ENCODE measurements at regions not wholly inside any gene's neighbourhood (a gene's known extent, or its start where the extent isn't known, plus 50 kb on each side); places are given as distances from the start of the nearest gene placed in this dataset.

GRCh38 chr1:34683616-34684015 is 71.2 kb upstream of the GJB5 start:
- DNase-seq (ENCODE audit: extremely low spot score), result no peak
- no peak for TF ChIP-seq ZNF384 (IDR thresholded peaks at IDR 0.05)
- ChIA-PET CTCF (interaction anchor here (1.3 kb wide), 1 partner anchor 60 kb away, joined by 3 read pairs; no protein-coding TSS in a partner anchor), POLR2A (no interaction called here)

DNA sequence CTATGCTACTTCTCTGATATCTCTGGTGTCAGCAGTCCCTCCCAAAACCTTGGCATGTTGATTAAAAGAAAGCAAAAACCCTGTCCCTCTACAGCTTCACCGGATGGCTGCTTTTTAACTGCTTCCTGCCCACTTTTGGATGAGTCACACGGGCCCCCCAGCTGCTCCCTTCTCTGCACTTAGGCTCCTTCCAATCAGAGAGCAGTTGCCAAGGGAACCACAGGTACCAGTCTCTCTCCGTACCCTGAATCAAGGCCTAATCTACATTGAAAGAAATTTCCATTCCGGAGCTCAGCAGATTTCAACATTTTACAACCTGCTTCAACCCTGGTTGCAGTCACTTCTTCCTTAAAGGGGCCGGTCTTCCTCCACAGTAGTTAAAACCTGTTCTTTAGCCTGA is 70.6 kb upstream of the GJB5 start:
- ChIA-PET POLR2A (no interaction called here), CTCF (interaction anchor here (1.3 kb wide), 1 partner anchor 59 kb away, joined by 3 read pairs; no protein-coding TSS in a partner anchor)
- no peak for DNase-seq (ENCODE audit: extremely low spot score)

GRCh38 chr1:34685225-34685624 is 69.6 kb upstream of the GJB5 start:
- POLR2A ChIA-PET, result no interaction called here
- DNase-seq (ENCODE audit: extremely low spot score), result no peak
- TF ChIP-seq ZNF384 (IDR thresholded peaks at IDR 0.05), result no peak
- TF ChIP-seq TARDBP (IDR thresholded peaks at IDR 0.05), result no peak
- no peak for TF ChIP-seq FOXA1 (IDR thresholded peaks at IDR 0.05)
- TF ChIP-seq, protein P1, sequence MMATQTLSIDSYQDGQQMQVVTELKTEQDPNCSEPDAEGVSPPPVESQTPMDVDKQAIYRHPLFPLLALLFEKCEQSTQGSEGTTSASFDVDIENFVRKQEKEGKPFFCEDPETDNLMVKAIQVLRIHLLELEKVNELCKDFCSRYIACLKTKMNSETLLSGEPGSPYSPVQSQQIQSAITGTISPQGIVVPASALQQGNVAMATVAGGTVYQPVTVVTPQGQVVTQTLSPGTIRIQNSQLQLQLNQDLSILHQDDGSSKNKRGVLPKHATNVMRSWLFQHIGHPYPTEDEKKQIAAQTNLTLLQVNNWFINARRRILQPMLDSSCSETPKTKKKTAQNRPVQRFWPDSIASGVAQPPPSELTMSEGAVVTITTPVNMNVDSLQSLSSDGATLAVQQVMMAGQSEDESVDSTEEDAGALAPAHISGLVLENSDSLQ (IDR thresholded peaks at IDR 0.05), result no peak
- no peak for TF ChIP-seq BHLHE40 (IDR thresholded peaks at IDR 0.05; ENCODE audit: borderline replicate concordance)
- no peak for TF ChIP-seq HDGF (IDR thresholded peaks at IDR 0.05; ENCODE audit: borderline replicate concordance)
- no peak for TF ChIP-seq LEF1 (IDR thresholded peaks at IDR 0.05; ENCODE audit: borderline replicate concordance)
- TF ChIP-seq CTBP1 (IDR thresholded peaks at IDR 0.05; ENCODE audit: borderline replicate concordance), result no peak
- TF ChIP-seq FOXK2 (IDR thresholded peaks at IDR 0.05), result no peak
- CTCF ChIA-PET, result interaction anchor here (1.3 to 1.5 kb wide), 2 partner anchors 23 to 58 kb away, joined by 3 read pairs; no protein-coding TSS in a partner anchor

More for the DNA sequence above, 70.6 kb upstream of the GJB5 start:
- TF ChIP-seq FOXM1 (IDR thresholded peaks at IDR 0.05; ENCODE audit: borderline replicate concordance), result no peak

DNA sequence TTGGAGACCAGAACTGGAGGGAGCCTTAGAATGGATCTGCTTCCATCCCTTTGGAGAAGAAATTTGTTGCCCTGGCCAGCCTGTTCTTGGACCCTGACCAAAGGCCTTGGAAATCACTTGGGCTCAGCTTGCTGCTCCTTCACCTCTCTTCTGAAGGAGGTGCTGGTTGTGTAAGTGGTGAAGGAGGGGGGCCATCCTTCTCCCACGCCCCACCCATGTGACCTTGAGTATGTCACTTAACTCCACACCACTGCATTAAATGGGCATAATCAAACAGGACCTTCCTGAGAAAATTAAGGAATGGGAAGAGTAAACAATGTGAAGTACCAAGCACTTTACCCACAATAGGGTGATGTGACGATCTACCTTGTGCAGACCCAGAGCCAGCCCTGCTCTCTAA is 68.3 kb upstream of the GJB5 start:
- DNase-seq (ENCODE audit: extremely low spot score), result no peak
- ChIA-PET POLR2A (no interaction called here), CTCF (interaction anchor here (0.5 kb wide), 1 partner anchor 17 kb away, joined by 3 read pairs; no protein-coding TSS in a partner anchor)
- TF ChIP-seq HDGF (IDR thresholded peaks at IDR 0.05; ENCODE audit: borderline replicate concordance) (no peak), FOXK2 (IDR thresholded peaks at IDR 0.05) (no peak)

GRCh38 chr1:34688006-34688741 is 66.7 kb upstream of the GJB5 start:
- CTCF ChIA-PET, result no interaction called here
- no peak for DNase-seq (ENCODE audit: extremely low spot score)
- TF ChIP-seq L3MBTL2 (conservative IDR thresholded peaks at IDR 0.05) (no peak), BHLHE40 (IDR thresholded peaks at IDR 0.05; ENCODE audit: borderline replicate concordance) (no peak), TARDBP (IDR thresholded peaks at IDR 0.05) (no peak), ZNF384 (IDR thresholded peaks at IDR 0.05) (no peak), FOXK2 (IDR thresholded peaks at IDR 0.05) (no peak), CTBP1 (IDR thresholded peaks at IDR 0.05; ENCODE audit: borderline replicate concordance) (no peak), ELF4 (IDR thresholded peaks at IDR 0.05) (no peak), HDGF (IDR thresholded peaks at IDR 0.05; ENCODE audit: borderline replicate concordance) (no peak), NFRKB (IDR thresholded peaks at IDR 0.05) (no peak)
- TF ChIP-seq, protein P1 (IDR thresholded peaks at IDR 0.05), result no peak
- POLR2A ChIA-PET, result no interaction called here

DNA sequence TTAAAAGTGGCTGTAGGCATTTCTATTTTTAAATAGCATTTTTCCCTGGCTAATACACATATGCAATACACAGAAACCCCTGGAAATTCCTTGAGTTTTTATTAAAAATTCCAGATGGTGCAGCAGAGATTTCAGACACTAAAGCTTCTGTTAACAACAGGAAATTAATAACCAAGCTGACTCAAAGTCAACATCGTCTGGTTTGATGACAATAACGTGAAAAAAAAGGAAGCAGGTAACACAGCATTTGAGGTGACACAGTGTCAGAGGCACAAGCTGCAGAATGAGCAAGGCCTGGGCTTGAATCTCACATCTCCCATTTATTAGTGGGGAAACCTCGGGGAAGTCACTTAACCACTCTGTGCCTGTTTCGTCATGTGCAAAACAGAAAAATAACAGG is 64.6 kb upstream of the GJB5 start:
- ChIA-PET CTCF (no interaction called here), POLR2A (no interaction called here)
- no peak for TF ChIP-seq FOXK2 (IDR thresholded peaks at IDR 0.05)
- no peak for TF ChIP-seq TARDBP (IDR thresholded peaks at IDR 0.05)
- TF ChIP-seq ARNT (IDR thresholded peaks at IDR 0.05), result no peak
- TF ChIP-seq L3MBTL2 (conservative IDR thresholded peaks at IDR 0.05), result no peak
- TF ChIP-seq FOXA1 (IDR thresholded peaks at IDR 0.05), result no peak
- no peak for TF ChIP-seq SUZ12 (IDR thresholded peaks at IDR 0.05)
- no peak for TF ChIP-seq ELF4 (IDR thresholded peaks at IDR 0.05)
- no peak for TF ChIP-seq NFRKB (IDR thresholded peaks at IDR 0.05)
- no peak for TF ChIP-seq FOXM1 (IDR thresholded peaks at IDR 0.05; ENCODE audit: borderline replicate concordance)
- TF ChIP-seq LEF1 (IDR thresholded peaks at IDR 0.05; ENCODE audit: borderline replicate concordance), result no peak
- TF ChIP-seq BHLHE40 (IDR thresholded peaks at IDR 0.05; ENCODE audit: borderline replicate concordance), result no peak
- no peak for TF ChIP-seq CTBP1 (IDR thresholded peaks at IDR 0.05; ENCODE audit: borderline replicate concordance)
- no peak for TF ChIP-seq ZNF384 (IDR thresholded peaks at IDR 0.05)
- no peak for TF ChIP-seq HDGF (IDR thresholded peaks at IDR 0.05; ENCODE audit: borderline replicate concordance)
- no peak for TF ChIP-seq SP1 (IDR thresholded peaks at IDR 0.05)
- TF ChIP-seq, protein P1 (IDR thresholded peaks at IDR 0.05), result no peak
- no peak for DNase-seq (ENCODE audit: extremely low spot score)

- no peak for TF ChIP-seq ARNT (IDR thresholded peaks at IDR 0.05)
- TF ChIP-seq FOXM1 (IDR thresholded peaks at IDR 0.05; ENCODE audit: borderline replicate concordance), result no peak
- TF ChIP-seq, protein P1 (IDR thresholded peaks at IDR 0.05), result no peak
- POLR2A ChIA-PET, result no interaction called here
- CTCF ChIA-PET, result no interaction called here
- no peak for DNase-seq (ENCODE audit: extremely low spot score)
These were observed 61.8 kb upstream of the GJB5 start for GRCh38 chr1:34693081-34693480.
